Breast epithelium (tissue), 3 donors: ENCODE measurements at regions not wholly inside any gene's neighbourhood (a gene's known extent, or its start where the extent isn't known, plus 50 kb on each side); places are given as distances from the start of the nearest gene placed in this dataset.

Experiments
- CTCF ChIP-seq, 3 donors: fragments of 450-650 bp; IDR thresholded peaks; one replicate each; pipeline ENCODE4 v1.5.1; 2016 to 2017; ENCODE audit warnings: antibody characterized with exemption in 3 of 3, mild to moderate bottlenecking in 3 of 3, moderate library complexity in 3 of 3
- POLR2A ChIP-seq: fragments of 450-650 bp; IDR thresholded peaks from one replicate; pipeline ENCODE4 v1.6.1; 2016; ENCODE audit warnings: antibody characterized with exemption, mild to moderate bottlenecking, moderate library complexity
- POLR2AphosphoS5 ChIP-seq, 3 donors: sonication (generic); formaldehyde crosslinking; IDR thresholded peaks; one replicate each; pipeline ENCODE4 v1.6.1; 2017; ENCODE audit warnings: antibody characterized with exemption in 3 of 3

GRCh38 chr9:126228111-126228780 lies 98.4 kb upstream of the MVB12B start:
- TF ChIP-seq CTCF (IDR thresholded peaks at IDR 0.05) (no peak), POLR2A (no peak), POLR2AphosphoS5 (IDR thresholded peaks at IDR 0.05) (no peak)
